HUES64 (cell line): ENCODE measurements at regions not wholly inside any gene's neighbourhood (a gene's known extent, or its start where the extent isn't known, plus 50 kb on each side); places are given as distances from the start of the nearest gene placed in this dataset.

ENCODE experiments used
- H3K27ac ChIP-seq: 2 replicates; pipeline ENCODE4 v1.7.0; 2013; ENCODE audit warnings: low read depth, low read length, inconsistent platforms
- H3K27me3 ChIP-seq: 2 replicates; pipeline ENCODE4 v1.6.1; 2013; ENCODE audit warnings: mild to moderate bottlenecking, low read length; ENCODE audit not compliant: insufficient read depth
- H3K36me3 ChIP-seq: 2 replicates; pipeline ENCODE4 v1.6.1; 2013; ENCODE audit warnings: mild to moderate bottlenecking, low read length; ENCODE audit not compliant: insufficient read depth
- H3K4me1 ChIP-seq: 2 replicates; pipeline ENCODE4 v1.6.1; 2013; ENCODE audit warnings: mild to moderate bottlenecking, low read length, moderate library complexity; ENCODE audit not compliant: insufficient read depth
- H3K4me3 ChIP-seq: 2 replicates; pipeline ENCODE4 v1.5.1; 2013; ENCODE audit warnings: mild to moderate bottlenecking, low read length, moderate library complexity
- H3K9ac ChIP-seq: 2 replicates; pipeline ENCODE4 v1.6.1; 2013; ENCODE audit warnings: mild to moderate bottlenecking, low read depth, low read length
- H3K9me3 ChIP-seq: 2 replicates; pipeline ENCODE4 v1.6.1; 2013; ENCODE audit warnings: low read depth, low read length; ENCODE audit not compliant: insufficient read depth
- WGBS: fragments of 150-250, 120-280 bp; methylation state at CpG from one replicate; pipeline ENCODE4 v1.1.7; 2013; ENCODE audit warnings: missing lambda C conversion rate; 5-methylcytosine and 5-hydroxymethylcytosine counted together

- H3K36me3 ChIP-seq, result no peaks in the 10 kb centered on the region
- no peak overlapping the region for H3K27ac ChIP-seq
- WGBS, result 67% methylated on average over 1 of the region's 2 CpGs
- no peak overlapping the region for H3K4me3 ChIP-seq
- no peaks in the 10 kb centered on the region for H3K9me3 ChIP-seq
- no peaks in the 10 kb centered on the region for H3K4me1 ChIP-seq
- no peaks in the 10 kb centered on the region for H3K27me3 ChIP-seq
- H3K9ac ChIP-seq, result no peak overlapping the region
These were observed 1008.7 kb downstream of the GLUD2 start for GRCh38 chrX:122055979-122056715.

DNA sequence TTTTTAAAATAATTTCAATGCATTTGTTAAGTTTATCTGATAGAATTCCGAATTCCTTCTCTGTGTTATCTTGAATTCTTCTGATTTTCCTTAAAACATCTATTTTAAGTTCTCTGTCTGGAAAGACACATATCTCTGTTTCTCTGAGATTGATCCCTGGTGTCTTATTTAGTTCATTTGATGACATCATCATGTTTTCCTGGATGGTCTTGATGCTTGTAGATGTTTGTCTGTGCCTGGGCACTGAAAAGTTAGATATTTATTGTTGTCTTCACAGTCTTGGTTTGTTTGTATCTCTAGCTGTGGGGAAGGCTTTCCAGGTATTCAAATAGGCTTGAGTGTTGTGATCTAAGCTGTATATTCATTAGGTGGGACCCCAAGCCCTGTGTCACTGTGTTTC is 1028.8 kb downstream of the GLUD2 start:
- WGBS, result no CpG with 5 or more reads among the region's 1 CpG
- H3K36me3 ChIP-seq, result no peaks in the 10 kb centered on the region
- no peaks in the 10 kb centered on the region for H3K9me3 ChIP-seq
- no peaks in the 10 kb centered on the region for H3K4me1 ChIP-seq
- no peak overlapping the region for H3K27ac ChIP-seq
- H3K4me3 ChIP-seq, result no peak overlapping the region
- H3K9ac ChIP-seq, result no peak overlapping the region
- no peaks in the 10 kb centered on the region for H3K27me3 ChIP-seq

DNA sequence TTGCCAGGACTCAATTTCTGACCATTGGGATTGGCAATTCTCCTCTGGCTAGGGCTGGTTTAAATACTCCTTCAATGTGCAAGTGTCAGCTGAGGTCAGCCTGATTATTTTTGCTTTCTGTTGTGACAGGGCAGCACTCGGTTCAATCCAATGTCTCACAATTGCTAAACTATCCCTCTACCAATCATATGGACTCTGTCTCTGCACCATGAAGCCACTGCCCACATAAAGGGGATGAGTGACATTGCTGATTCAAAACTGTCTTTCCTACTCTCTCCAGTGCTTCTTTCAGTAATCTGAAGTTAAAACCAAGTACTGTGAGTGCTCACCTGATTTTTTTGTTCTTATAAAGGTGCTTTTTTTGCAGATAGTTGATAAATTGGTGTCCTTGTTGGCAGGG is 1030.7 kb downstream of the GLUD2 start:
- H3K36me3 ChIP-seq, result no peaks in the 10 kb centered on the region
- WGBS, result 89% methylated on average over 1 of the region's 1 CpG
- H3K9me3 ChIP-seq, result no peaks in the 10 kb centered on the region

DNA sequence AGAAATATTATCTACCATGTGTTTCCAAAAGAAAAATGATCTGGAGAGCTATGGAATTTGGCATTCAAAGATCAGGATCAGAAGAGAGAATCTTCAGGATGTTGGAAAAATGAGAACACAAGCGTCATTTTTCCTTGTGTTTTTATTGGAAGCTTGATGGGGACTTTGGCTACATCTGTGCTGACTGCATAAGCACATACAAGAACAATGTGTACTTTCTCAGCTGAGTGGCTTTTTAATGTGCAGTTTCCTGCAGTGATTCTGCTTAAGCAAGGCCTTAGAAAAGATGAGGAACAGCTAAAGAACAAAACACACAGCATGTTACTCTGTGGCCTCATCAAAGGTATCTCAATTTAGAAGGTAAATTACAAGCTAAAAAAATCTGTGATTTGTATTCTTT is 1039.9 kb downstream of the GLUD2 start:
- Histone ChIP-seq H3K36me3 (no peaks in the 10 kb centered on the region), H3K4me1 (no peaks in the 10 kb centered on the region), H3K27ac (no peak overlapping the region), H3K4me3 (no peak overlapping the region), H3K9ac (no peak overlapping the region), H3K9me3 (no peaks in the 10 kb centered on the region), H3K27me3 (no peaks in the 10 kb centered on the region)
- 0% methylated on average over 1 of the region's 1 CpG for WGBS

More for the DNA sequence above, 1030.7 kb downstream of the GLUD2 start:
- no peak overlapping the region for H3K27ac ChIP-seq
- no peak overlapping the region for H3K4me3 ChIP-seq
- H3K4me1 ChIP-seq, result no peaks in the 10 kb centered on the region
- no peak overlapping the region for H3K9ac ChIP-seq
- H3K27me3 ChIP-seq, result no peaks in the 10 kb centered on the region

GRCh38 chrX:122091571-122091970 is 1044.2 kb downstream of the GLUD2 start:
- H3K36me3 ChIP-seq, result no peaks in the 10 kb centered on the region
- no peaks in the 10 kb centered on the region for H3K4me1 ChIP-seq
- no peak overlapping the region for H3K9ac ChIP-seq
- H3K27ac ChIP-seq, result no peak overlapping the region
- H3K9me3 ChIP-seq, result no peaks in the 10 kb centered on the region
- no peak overlapping the region for H3K4me3 ChIP-seq
- H3K27me3 ChIP-seq, result no peaks in the 10 kb centered on the region

DNA sequence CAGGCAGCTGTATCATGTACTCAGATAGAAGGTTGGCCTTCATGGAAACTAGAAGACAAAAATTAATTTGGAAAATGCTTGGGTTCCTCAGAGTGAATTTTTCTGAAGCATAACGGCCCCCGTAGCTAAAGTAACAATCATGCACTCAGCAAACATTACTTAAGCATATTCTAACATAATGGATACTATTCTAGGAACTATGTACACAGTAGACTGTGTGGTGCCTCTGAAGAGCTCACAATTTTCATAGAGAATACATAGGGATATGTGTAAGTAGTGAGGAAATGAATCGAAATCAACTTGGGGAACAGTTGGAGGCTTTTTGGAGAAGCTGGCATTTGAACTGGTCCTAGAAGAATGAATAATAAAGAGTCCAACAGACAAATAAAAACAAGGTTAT is 1045.0 kb downstream of the GLUD2 start:
- Histone ChIP-seq H3K4me3 (no peak overlapping the region), H3K36me3 (no peaks in the 10 kb centered on the region), H3K9ac (no peak overlapping the region), H3K9me3 (no peaks in the 10 kb centered on the region), H3K27ac (no peak overlapping the region), H3K4me1 (no peaks in the 10 kb centered on the region), H3K27me3 (no peaks in the 10 kb centered on the region)
- WGBS, result 90% methylated on average over 1 of the region's 3 CpGs

DNA sequence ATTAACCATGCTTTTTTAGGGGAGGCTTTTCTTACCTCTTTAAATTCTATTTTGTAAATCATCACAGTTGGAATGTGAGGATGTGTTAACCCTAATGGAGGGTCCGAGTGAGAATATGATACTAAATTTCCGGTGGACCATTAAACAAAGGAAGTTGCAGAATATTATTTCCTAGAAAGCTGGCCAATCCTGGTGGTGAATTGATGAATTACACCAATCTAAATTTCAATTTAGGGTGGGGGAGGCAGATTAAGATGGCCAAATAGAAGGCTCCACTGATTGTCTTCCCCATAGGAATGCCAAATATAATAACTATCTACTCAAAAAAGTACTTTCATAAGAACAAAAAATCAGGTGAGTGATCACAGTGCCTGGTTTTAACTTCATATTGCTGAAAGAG is 1045.6 kb downstream of the GLUD2 start:
- H3K4me1 ChIP-seq, result no peaks in the 10 kb centered on the region
- no peaks in the 10 kb centered on the region for H3K36me3 ChIP-seq
- no peak overlapping the region for H3K4me3 ChIP-seq
- H3K27me3 ChIP-seq, result no peaks in the 10 kb centered on the region
- H3K9ac ChIP-seq, result no peak overlapping the region
- H3K27ac ChIP-seq, result no peak overlapping the region
- H3K9me3 ChIP-seq, result 0 out of 2 replicates have a peak, but pooled peaks cover under 1% of the 10 kb centered on the region
- WGBS, result 100% methylated on average over 2 of the region's 2 CpGs

GRCh38 chrX:122094611-122095010 is 1047.2 kb downstream of the GLUD2 start:
- Histone ChIP-seq H3K36me3 (no peaks in the 10 kb centered on the region), H3K27me3 (no peaks in the 10 kb centered on the region), H3K4me1 (no peaks in the 10 kb centered on the region), H3K4me3 (no peak overlapping the region), H3K27ac (no peak overlapping the region), H3K9me3 (0 out of 2 replicates have a peak, but pooled peaks cover 2% of the 10 kb centered on the region), H3K9ac (no peak overlapping the region)

- Histone ChIP-seq H3K27me3 (no peaks in the 10 kb centered on the region), H3K9ac (no peak overlapping the region), H3K27ac (no peak overlapping the region), H3K9me3 (no peaks in the 10 kb centered on the region), H3K4me3 (no peak overlapping the region), H3K4me1 (no peaks in the 10 kb centered on the region), H3K36me3 (no peaks in the 10 kb centered on the region)
- WGBS, result 94% methylated on average over 3 of the region's 3 CpGs
These were observed 1066.0 kb downstream of the GLUD2 start for GRCh38 chrX:122113376-122113775.

DNA sequence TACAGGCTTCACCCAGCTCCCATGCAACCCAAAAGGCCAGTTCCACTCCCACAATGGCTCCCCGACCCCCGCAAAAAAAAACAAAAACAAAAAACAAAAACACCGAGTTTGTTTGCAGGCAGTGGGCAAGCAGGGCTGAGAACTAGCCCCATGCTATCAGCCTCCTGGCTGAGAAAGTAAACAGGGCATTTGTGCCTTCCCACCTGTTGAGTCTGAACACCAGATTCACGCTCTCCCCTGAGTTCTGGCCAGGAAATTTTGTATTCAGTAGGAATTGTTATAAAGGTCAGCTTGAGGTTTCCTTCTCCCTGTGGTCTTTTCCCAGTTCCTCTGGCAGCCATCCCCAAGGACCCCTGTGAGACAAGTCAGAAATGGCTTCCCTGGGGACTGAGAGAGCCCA is 1066.5 kb downstream of the GLUD2 start:
- Histone ChIP-seq H3K9me3 (no peaks in the 10 kb centered on the region), H3K4me3 (no peak overlapping the region), H3K9ac (no peak overlapping the region), H3K27ac (no peak overlapping the region), H3K4me1 (no peaks in the 10 kb centered on the region), H3K27me3 (no peaks in the 10 kb centered on the region), H3K36me3 (no peaks in the 10 kb centered on the region)
- 91% methylated on average over 4 of the region's 4 CpGs for WGBS

DNA sequence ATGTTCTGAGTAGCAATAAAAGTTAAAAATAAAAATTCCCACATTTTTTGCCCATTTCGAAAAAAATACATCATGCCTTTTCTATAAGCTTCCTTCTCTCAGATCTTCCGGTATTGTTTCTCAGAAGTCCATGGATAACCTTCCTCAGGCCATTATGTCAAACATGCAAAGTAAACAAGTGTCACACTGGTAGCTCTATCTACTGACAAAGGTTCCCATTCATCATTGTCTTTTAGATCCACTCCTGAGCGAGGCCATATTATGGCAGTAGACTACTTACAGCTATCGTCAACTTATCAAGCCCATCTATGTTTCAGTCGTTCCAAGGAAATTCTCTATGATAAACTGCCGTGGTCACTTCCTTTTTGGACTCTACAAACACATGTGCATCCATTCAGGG is 1068.2 kb downstream of the GLUD2 start:
- H3K9me3 ChIP-seq, result no peaks in the 10 kb centered on the region
- no peak overlapping the region for H3K9ac ChIP-seq
- H3K36me3 ChIP-seq, result no peaks in the 10 kb centered on the region
- no peaks in the 10 kb centered on the region for H3K27me3 ChIP-seq
- H3K4me3 ChIP-seq, result no peak overlapping the region
- no peak overlapping the region for H3K27ac ChIP-seq
- 89% methylated on average over 6 of the region's 6 CpGs for WGBS
- H3K4me1 ChIP-seq, result no peaks in the 10 kb centered on the region

DNA sequence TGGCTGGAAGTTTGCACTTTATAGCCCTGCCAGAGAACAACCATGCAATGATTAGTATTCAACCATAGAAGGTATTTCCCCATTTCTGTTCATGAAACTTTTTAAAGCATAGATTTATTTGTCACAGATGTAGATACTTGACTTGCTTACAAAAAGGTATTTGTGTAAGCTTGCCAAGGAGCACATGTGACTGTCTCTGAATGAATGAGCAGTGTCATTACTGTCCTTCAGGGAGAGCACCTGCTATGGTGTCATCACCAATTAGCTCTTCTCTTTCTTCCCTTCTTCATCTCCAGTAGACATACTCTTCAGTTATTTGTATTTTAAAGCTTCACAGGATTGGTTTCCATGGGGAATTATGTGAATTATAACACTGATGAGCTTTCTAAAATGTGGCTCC is 1064.7 kb upstream of the GRIA3 start:
- H3K4me1 ChIP-seq, result no peaks in the 10 kb centered on the region
- H3K27ac ChIP-seq, result no peak overlapping the region
- no peaks in the 10 kb centered on the region for H3K9me3 ChIP-seq
- H3K36me3 ChIP-seq, result no peaks in the 10 kb centered on the region
- H3K9ac ChIP-seq, result no peak overlapping the region
- no peaks in the 10 kb centered on the region for H3K27me3 ChIP-seq
- no peak overlapping the region for H3K4me3 ChIP-seq
